Osteocyte (in vitro differentiated cells): ENCODE measurements at regions not wholly inside any gene's neighbourhood (a gene's known extent, or its start where the extent isn't known, plus 50 kb on each side); places are given as distances from the start of the nearest gene placed in this dataset.

Experiments used
- DNase-seq: peaks from one replicate; pipeline ENCODE4 v3.0.0; 2021; ENCODE audit warnings: mixed read lengths; ENCODE audit not compliant: unreplicated experiment; ENCODE audit errors: extremely low spot score
- H3K27ac Mint-ChIP-seq: one replicate; pipeline ENCODE4 v1.8.0; 2021; ENCODE audit warnings: mild to moderate bottlenecking, mixed read lengths; ENCODE audit not compliant: unreplicated experiment
- H3K27me3 Mint-ChIP-seq: one replicate; pipeline ENCODE4 v1.8.0; 2021; ENCODE audit warnings: mixed read lengths; ENCODE audit not compliant: unreplicated experiment
- H3K36me3 Mint-ChIP-seq: one replicate; pipeline ENCODE4 v1.8.0; 2021; ENCODE audit warnings: mixed read lengths; ENCODE audit not compliant: unreplicated experiment
- H3K4me1 Mint-ChIP-seq: one replicate; pipeline ENCODE4 v1.8.0; 2021; ENCODE audit warnings: mixed read lengths; ENCODE audit not compliant: unreplicated experiment
- H3K4me3 Mint-ChIP-seq: one replicate; pipeline ENCODE4 v1.8.0; 2021; ENCODE audit warnings: mild to moderate bottlenecking, moderate library complexity, mixed read lengths; ENCODE audit not compliant: unreplicated experiment
- H3K9me3 Mint-ChIP-seq: one replicate; pipeline ENCODE4 v1.8.0; 2021; ENCODE audit warnings: mixed read lengths; ENCODE audit not compliant: unreplicated experiment
- CTCF ChIP-seq: fragments of 200-600 bp; sonication (generic); IDR thresholded peaks from 2 replicates; pipeline ENCODE4 v1.5.0; 2021; ENCODE audit warnings: antibody characterized with exemption, mild to moderate bottlenecking, moderate library complexity

- Mint-ChIP-seq H3K27me3 (no peaks in the 10 kb centered on the region), H3K4me3 (no peak overlapping the region), H3K36me3 (no peaks in the 10 kb centered on the region), H3K27ac (no peak overlapping the region), H3K9me3 (peaks cover 17% of the 10 kb centered on the region), H3K4me1 (no peaks in the 10 kb centered on the region)
- no peak for TF ChIP-seq CTCF
- DNase-seq = no peak
Measured at GRCh38 chr20:20970841-20971240, 135.3 kb downstream of the LINC00237 start.

- H3K9me3 Mint-ChIP-seq = peaks cover 12% of the 10 kb centered on the region
- no peaks in the 10 kb centered on the region for H3K4me1 Mint-ChIP-seq
- no peaks in the 10 kb centered on the region for H3K36me3 Mint-ChIP-seq
- H3K4me3 Mint-ChIP-seq = no peak overlapping the region
- no peak for TF ChIP-seq CTCF
- H3K27me3 Mint-ChIP-seq = no peaks in the 10 kb centered on the region
- no peak overlapping the region for H3K27ac Mint-ChIP-seq
- no peak for DNase-seq
Measured at GRCh38 chr20:20969701-20970280, 136.4 kb downstream of the LINC00237 start.

- no peak overlapping the region for H3K27ac Mint-ChIP-seq
Measured at GRCh38 chr20:20967564-20968184, 138.5 kb downstream of the LINC00237 start.

GRCh38 chr20:20966171-20966570 is 140.0 kb downstream of the LINC00237 start:
- no peak for DNase-seq
- H3K9me3 Mint-ChIP-seq = peaks cover 10% of the 10 kb centered on the region
- H3K36me3 Mint-ChIP-seq = no peaks in the 10 kb centered on the region
- H3K4me1 Mint-ChIP-seq = no peaks in the 10 kb centered on the region
- H3K4me3 Mint-ChIP-seq = no peak overlapping the region
- no peak overlapping the region for H3K27ac Mint-ChIP-seq
- no peak for TF ChIP-seq CTCF
- no peaks in the 10 kb centered on the region for H3K27me3 Mint-ChIP-seq

More at GRCh38 chr20:20967564-20968184, 138.5 kb downstream of the LINC00237 start:
- Mint-ChIP-seq H3K36me3 (no peaks in the 10 kb centered on the region), H3K27me3 (no peaks in the 10 kb centered on the region), H3K4me1 (no peaks in the 10 kb centered on the region), H3K9me3 (no peaks in the 10 kb centered on the region), H3K4me3 (no peak overlapping the region)
- no peak for DNase-seq
- no peak for TF ChIP-seq CTCF

- TF ChIP-seq CTCF = no peak
- Mint-ChIP-seq H3K36me3 (no peaks in the 10 kb centered on the region), H3K9me3 (peaks cover 27% of the 10 kb centered on the region), H3K27ac (no peak overlapping the region), H3K4me3 (no peak overlapping the region), H3K27me3 (no peaks in the 10 kb centered on the region), H3K4me1 (no peaks in the 10 kb centered on the region)
- DNase-seq = no peak
Measured at GRCh38 chr20:20959031-20959755, 147.0 kb downstream of the LINC00237 start.
